DND-41 (cell line): ENCODE measurements at regions not wholly inside any gene's neighbourhood (a gene's known extent, or its start where the extent isn't known, plus 50 kb on each side); places are given as distances from the start of the nearest gene placed in this dataset.

Source experiments
- CTCF ChIP-seq: IDR thresholded peaks from 2 replicates; pipeline ENCODE4 v1.5.1; 2012; ENCODE audit warnings: borderline replicate concordance, low read length, moderate library complexity, mild to moderate bottlenecking; ENCODE audit not compliant: poor library complexity, severe bottlenecking; ENCODE audit errors: extremely low read depth
- EZH2 ChIP-seq: IDR thresholded peaks from 3 replicates; pipeline ENCODE4 v1.6.1; 2012; ENCODE audit warnings: borderline replicate concordance, low read depth, mild to moderate bottlenecking, moderate library complexity, low read length, inconsistent platforms; ENCODE audit not compliant: severe bottlenecking

GRCh38 chr5:113748403-113748802, 234.9 kb downstream of the YTHDC2 start:
- TF ChIP-seq CTCF = no peak
- TF ChIP-seq EZH2 = no peak
